Peyer's patch (tissue), 4 donors: ENCODE measurements at regions not wholly inside any gene's neighbourhood (a gene's known extent, or its start where the extent isn't known, plus 50 kb on each side); places are given as distances from the start of the nearest gene placed in this dataset.

Experiments used
- CTCF ChIP-seq, 6 experiments: fragments of 450-650 bp in 4 of 6; fragments of 200-600 bp in 2 of 6; sonication (generic) in 1 of 6; IDR thresholded peaks; one replicate each; pipeline ENCODE4 v1.5.1; 2017 to 2019; ENCODE audit warnings: antibody characterized with exemption in 6 of 6, mild to moderate bottlenecking in 3 of 6, moderate library complexity in 1 of 6
- POLR2A ChIP-seq, 2 donors: fragments of 450-650 bp; IDR thresholded peaks; one replicate each; pipeline ENCODE4 v1.5.1; 2017; ENCODE audit warnings: antibody characterized with exemption in 2 of 2, mild to moderate bottlenecking in 2 of 2, moderate library complexity in 2 of 2

GRCh38 chr3:162586591-162586990 lies 1090.0 kb downstream of the OTOL1 start:
- no peak for TF ChIP-seq CTCF (IDR thresholded peaks at IDR 0.05)
- TF ChIP-seq POLR2A (IDR thresholded peaks at IDR 0.05), result no peak
